ENCODE measurements at regions not wholly inside any gene's neighbourhood (a gene's known extent, or its start where the extent isn't known, plus 50 kb on each side); places are given as distances from the start of the nearest gene placed in this dataset.
"Not testable (repeated sequence)": the region's sequence is repeated elsewhere in the genome, so short reads cannot be mapped to it uniquely, and the experiment has no call there.

- Histone ChIP-seq H3K27ac (ENCODE audit: low read length, poor library complexity, severe bottlenecking) (no peak overlapping the region), H3K9ac (ENCODE audit: low read length) (no peak overlapping the region), H2AFZ (ENCODE audit: low read depth, low read length) (no peak overlapping the region), H2BK5ac (ENCODE audit: low read depth, low read length, poor library complexity, severe bottlenecking) (no peak overlapping the region), H3K27me3 (ENCODE audit: control insufficient read depth in 1 of 2, insufficient read depth in 1 of 2, low read length in 2 of 2) (peaks cover 45 to 62% of the 10 kb centered on the region in 2 experiments), H2BK12ac (ENCODE audit: low read length in 2 of 2) (no peak overlapping the region), H3K18ac (ENCODE audit: low read depth in 1 of 2, low read length in 2 of 2) (no peak overlapping the region), H3K4me3 (ENCODE audit: insufficient read depth in 1 of 2, low read depth in 1 of 2, low read length in 2 of 2) (no peak overlapping the region), H3K4me1 (ENCODE audit: control insufficient read depth, insufficient read depth, low read depth, low read length) (no peaks in the 10 kb centered on the region), H3K79me1 (replicated peaks; ENCODE audit: low read length, poor library complexity, severe bottlenecking) (no peaks in the 10 kb centered on the region), H2BK120ac (ENCODE audit: low read depth, low read length) (no peak overlapping the region), H3K36me3 (ENCODE audit: control insufficient read depth in 1 of 2, insufficient read depth in 2 of 2, low read depth in 1 of 2, low read length in 2 of 2) (no peaks in the 10 kb centered on the region), H3K23ac (ENCODE audit: low read length in 2 of 2) (no peak overlapping the region), H3K4ac (ENCODE audit: low read depth in 1 of 2, low read length in 2 of 2) (no peak overlapping the region), H2BK15ac (ENCODE audit: low read depth, poor library complexity, severe bottlenecking) (no peak overlapping the region), H3K9me3 (ENCODE audit: control insufficient read depth, low read length) (no peaks in the 10 kb centered on the region), H4K91ac (ENCODE audit: low read length) (no peak overlapping the region), H3K4me2 (ENCODE audit: low read length, poor library complexity, severe bottlenecking) (no peak overlapping the region), H3K14ac (ENCODE audit: low read length in 2 of 2) (no peak overlapping the region), H2AK5ac (ENCODE audit: low read length, severe bottlenecking) (no peak overlapping the region), H4K8ac (ENCODE audit: low read length) (no peak overlapping the region)
- DNase-seq = no peak
- WGBS = 84% methylated on average over 13 of the region's 15 CpGs
Measured at GRCh38 chr1:47690341-47691250, 252.8 kb downstream of the FOXD2 start.

- not testable (repeated sequence) for H2BK15ac ChIP-seq (ENCODE audit: low read depth, poor library complexity, severe bottlenecking); H3K4me3 ChIP-seq (ENCODE audit: insufficient read depth in 1 of 2, low read depth in 1 of 2, low read length in 2 of 2); H4K8ac ChIP-seq (ENCODE audit: low read length); H3K27ac ChIP-seq (ENCODE audit: low read length, poor library complexity, severe bottlenecking); H3K79me1 ChIP-seq (replicated peaks; ENCODE audit: low read length, poor library complexity, severe bottlenecking); H2BK12ac ChIP-seq (ENCODE audit: low read length in 2 of 2); H2AK5ac ChIP-seq (ENCODE audit: low read length, severe bottlenecking); H2BK5ac ChIP-seq (ENCODE audit: low read depth, low read length, poor library complexity, severe bottlenecking); H3K23ac ChIP-seq (ENCODE audit: low read length in 2 of 2); H4K91ac ChIP-seq (ENCODE audit: low read length); H3K9ac ChIP-seq (ENCODE audit: low read length); H2AFZ ChIP-seq (ENCODE audit: low read depth, low read length); H3K36me3 ChIP-seq (ENCODE audit: control insufficient read depth in 1 of 2, insufficient read depth in 2 of 2, low read depth in 1 of 2, low read length in 2 of 2); H3K14ac ChIP-seq (ENCODE audit: low read length in 2 of 2); H3K4ac ChIP-seq (ENCODE audit: low read depth in 1 of 2, low read length in 2 of 2); H3K18ac ChIP-seq (ENCODE audit: low read depth in 1 of 2, low read length in 2 of 2); H3K4me1 ChIP-seq (ENCODE audit: control insufficient read depth, insufficient read depth, low read depth, low read length); DNase-seq; H2BK120ac ChIP-seq (ENCODE audit: low read depth, low read length); H3K4me2 ChIP-seq (ENCODE audit: low read length, poor library complexity, severe bottlenecking); H3K9me3 ChIP-seq (ENCODE audit: control insufficient read depth, low read length)
- H3K27me3 ChIP-seq (ENCODE audit: control insufficient read depth in 1 of 2, insufficient read depth in 1 of 2, low read length in 2 of 2) = peaks cover 46 to 58% of the 10 kb centered on the region in 2 experiments
- WGBS = 81% methylated on average over 4 of the region's 4 CpGs
Measured at GRCh38 chr1:47691293-47691692, 253.4 kb downstream of the FOXD2 start.

DNA sequence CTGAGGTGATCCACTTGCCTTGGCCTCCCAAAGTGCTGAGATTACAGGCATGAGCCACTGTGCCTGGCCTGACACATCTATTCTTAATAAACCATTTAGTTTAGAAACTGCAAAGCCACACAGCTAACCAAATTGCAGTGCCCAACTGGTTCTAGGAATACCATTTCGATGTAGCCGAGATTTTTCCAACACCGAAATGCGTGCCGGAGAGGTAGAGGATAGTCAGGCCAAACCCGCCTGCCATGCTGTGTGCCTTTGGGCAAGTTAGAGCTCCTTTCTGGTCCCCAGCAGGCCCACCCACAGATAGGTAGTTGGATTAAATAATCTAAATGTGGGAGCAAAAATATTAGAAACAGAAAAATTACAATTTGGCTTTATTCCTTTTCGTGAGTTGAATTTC is 254.4 kb downstream of the FOXD2 start:
- no peak overlapping the region for H3K4ac ChIP-seq (ENCODE audit: low read depth in 1 of 2, low read length in 2 of 2)
- H4K8ac ChIP-seq (ENCODE audit: low read length) = no peak overlapping the region
- no peak overlapping the region for H3K14ac ChIP-seq (ENCODE audit: low read length in 2 of 2)
- no peak overlapping the region for H3K18ac ChIP-seq (ENCODE audit: low read depth in 1 of 2, low read length in 2 of 2)
- H2AFZ ChIP-seq (ENCODE audit: low read depth, low read length) = no peak overlapping the region
- no peak overlapping the region for H2BK15ac ChIP-seq (ENCODE audit: low read depth, poor library complexity, severe bottlenecking)
- WGBS = 92% methylated on average over 7 of the region's 7 CpGs
- H3K4me3 ChIP-seq (ENCODE audit: insufficient read depth in 1 of 2, low read depth in 1 of 2, low read length in 2 of 2) = no peak overlapping the region
- H3K23ac ChIP-seq (ENCODE audit: low read length in 2 of 2) = no peak overlapping the region
- DNase-seq = no peak
- no peak overlapping the region for H3K4me2 ChIP-seq (ENCODE audit: low read length, poor library complexity, severe bottlenecking)
- no peaks in the 10 kb centered on the region for H3K4me1 ChIP-seq (ENCODE audit: control insufficient read depth, insufficient read depth, low read depth, low read length)
- no peak overlapping the region for H3K9ac ChIP-seq (ENCODE audit: low read length)
- no peak overlapping the region for H2BK12ac ChIP-seq (ENCODE audit: low read length in 2 of 2)
- no peak overlapping the region for H2BK5ac ChIP-seq (ENCODE audit: low read depth, low read length, poor library complexity, severe bottlenecking)
- no peak overlapping the region for H3K27ac ChIP-seq (ENCODE audit: low read length, poor library complexity, severe bottlenecking)
- no peak overlapping the region for H4K91ac ChIP-seq (ENCODE audit: low read length)
- no peak overlapping the region for H2AK5ac ChIP-seq (ENCODE audit: low read length, severe bottlenecking)
- no peaks in the 10 kb centered on the region for H3K36me3 ChIP-seq (ENCODE audit: control insufficient read depth in 1 of 2, insufficient read depth in 2 of 2, low read depth in 1 of 2, low read length in 2 of 2)
- H3K9me3 ChIP-seq (ENCODE audit: control insufficient read depth, low read length) = no peaks in the 10 kb centered on the region
- no peak overlapping the region for H2BK120ac ChIP-seq (ENCODE audit: low read depth, low read length)
- H3K27me3 ChIP-seq (ENCODE audit: control insufficient read depth in 1 of 2, insufficient read depth in 1 of 2, low read length in 2 of 2) = peaks cover 39 to 50% of the 10 kb centered on the region in 2 experiments
- H3K79me1 ChIP-seq (replicated peaks; ENCODE audit: low read length, poor library complexity, severe bottlenecking) = no peaks in the 10 kb centered on the region

DNA sequence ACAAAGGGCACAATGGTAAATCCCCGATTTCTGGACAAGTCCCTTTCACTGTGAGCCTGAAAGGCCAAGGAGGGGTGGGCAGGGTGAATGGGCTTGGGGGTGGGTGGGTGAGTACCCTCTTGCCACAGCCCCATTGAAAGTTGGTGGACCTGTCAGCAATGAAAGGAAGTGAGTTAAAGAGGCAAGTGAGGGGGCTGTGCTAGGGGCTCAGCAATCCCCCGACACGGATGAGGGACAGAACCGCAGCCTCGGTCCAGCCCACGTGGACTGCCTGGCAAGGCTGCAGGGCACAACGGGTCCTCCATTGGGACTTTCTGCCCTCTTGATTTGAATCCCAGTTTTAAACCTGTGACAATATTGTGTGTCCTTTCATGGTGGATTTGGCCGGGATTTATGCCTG is 255.3 kb downstream of the FOXD2 start:
- Histone ChIP-seq H3K27ac (ENCODE audit: low read length, poor library complexity, severe bottlenecking) (no peak overlapping the region), H3K4me1 (ENCODE audit: control insufficient read depth, insufficient read depth, low read depth, low read length) (no peaks in the 10 kb centered on the region), H2AK5ac (ENCODE audit: low read length, severe bottlenecking) (no peak overlapping the region), H3K4me2 (ENCODE audit: low read length, poor library complexity, severe bottlenecking) (no peak overlapping the region), H3K9ac (ENCODE audit: low read length) (no peak overlapping the region), H4K91ac (ENCODE audit: low read length) (no peak overlapping the region), H3K14ac (ENCODE audit: low read length in 2 of 2) (no peak overlapping the region), H3K4ac (ENCODE audit: low read depth in 1 of 2, low read length in 2 of 2) (no peak overlapping the region), H2BK5ac (ENCODE audit: low read depth, low read length, poor library complexity, severe bottlenecking) (no peak overlapping the region), H3K36me3 (ENCODE audit: control insufficient read depth in 1 of 2, insufficient read depth in 2 of 2, low read depth in 1 of 2, low read length in 2 of 2) (no peaks in the 10 kb centered on the region), H3K4me3 (ENCODE audit: insufficient read depth in 1 of 2, low read depth in 1 of 2, low read length in 2 of 2) (no peak overlapping the region), H2BK12ac (ENCODE audit: low read length in 2 of 2) (no peak overlapping the region), H3K27me3 (ENCODE audit: control insufficient read depth in 1 of 2, insufficient read depth in 1 of 2, low read length in 2 of 2) (peaks cover 30 to 45% of the 10 kb centered on the region in 2 experiments), H3K18ac (ENCODE audit: low read depth in 1 of 2, low read length in 2 of 2) (no peak overlapping the region), H2AFZ (ENCODE audit: low read depth, low read length) (no peak overlapping the region), H3K23ac (ENCODE audit: low read length in 2 of 2) (no peak overlapping the region), H2BK15ac (ENCODE audit: low read depth, poor library complexity, severe bottlenecking) (no peak overlapping the region), H2BK120ac (ENCODE audit: low read depth, low read length) (no peak overlapping the region), H3K9me3 (ENCODE audit: control insufficient read depth, low read length) (no peaks in the 10 kb centered on the region), H4K8ac (ENCODE audit: low read length) (no peak overlapping the region), H3K79me1 (replicated peaks; ENCODE audit: low read length, poor library complexity, severe bottlenecking) (no peaks in the 10 kb centered on the region)
- DNase-seq = no peak
- WGBS = 89% methylated on average over 7 of the region's 8 CpGs

All from mesenchymal stem cell (in vitro differentiated cells and primary cell).